CD4-positive, alpha-beta T cell treated with Interleukin-17A for 1 hour (primary cell): ENCODE measurements at regions not wholly inside any gene's neighbourhood (a gene's known extent, or its start where the extent isn't known, plus 50 kb on each side); places are given as distances from the start of the nearest gene placed in this dataset.
"Not testable (repeated sequence)": the region's sequence is repeated elsewhere in the genome, so short reads cannot be mapped to it uniquely, and the experiment has no call there.

Source experiments
- DNase-seq: peaks from one replicate; pipeline ENCODE4 v3.0.0-alpha.2; 2020

GRCh38 chr20:53658322-53658721, 64.7 kb upstream of the ZNF217 start:
- no peak for DNase-seq

GRCh38 chr20:53657732-53658131, 64.1 kb upstream of the ZNF217 start:
- DNase-seq: no peak

- DNase-seq: peak; percentile 36
Measured at GRCh38 chr20:53657279-53657678, 63.6 kb upstream of the ZNF217 start.

GRCh38 chr20:53656293-53657202, 62.9 kb upstream of the ZNF217 start:
- DNase-seq: no peak

GRCh38 chr20:53655625-53656292, 62.1 kb upstream of the ZNF217 start:
- DNase-seq: no peak

GRCh38 chr20:53654932-53655624, 61.4 kb upstream of the ZNF217 start:
- no peak for DNase-seq

- not testable (repeated sequence) for DNase-seq
Measured at GRCh38 chr20:53654521-53654920, 60.9 kb upstream of the ZNF217 start.

GRCh38 chr20:53652859-53653517, 59.3 kb upstream of the ZNF217 start:
- DNase-seq: no peak

- peak; percentile 55 for DNase-seq
Measured at GRCh38 chr20:53652090-53652858, 58.6 kb upstream of the ZNF217 start.

- not testable (repeated sequence) for DNase-seq
Measured at GRCh38 chr20:53649493-53649892, 55.9 kb upstream of the ZNF217 start.

- no peak for DNase-seq
Measured at GRCh38 chr20:53647286-53647821, 53.7 kb upstream of the ZNF217 start.

GRCh38 chr20:53646550-53646949, 52.9 kb upstream of the ZNF217 start:
- DNase-seq: no peak

- DNase-seq: no peak
Measured at GRCh38 chr20:53645582-53645897, 51.9 kb upstream of the ZNF217 start.

GRCh38 chr20:53644108-53644507, 50.5 kb upstream of the ZNF217 start:
- DNase-seq: not testable (repeated sequence)
